22Rv1 (cell line): ENCODE measurements at regions not wholly inside any gene's neighbourhood (a gene's known extent, or its start where the extent isn't known, plus 50 kb on each side); places are given as distances from the start of the nearest gene placed in this dataset.

Source experiments
- H3K27ac ChIP-seq: fragments of 450-650 bp; 2 replicates; pipeline ENCODE4 v1.5.1; 2017
- CTCF ChIP-seq: fragments of 450-650 bp; IDR thresholded peaks from 2 replicates; pipeline ENCODE4 v1.5.1; 2017; ENCODE audit warnings: mild to moderate bottlenecking
- ZFX ChIP-seq: fragments of 450-650 bp; IDR thresholded peaks from 2 replicates; pipeline ENCODE4 v1.6.1; 2017; ENCODE audit warnings: antibody characterized with exemption, borderline replicate concordance

GRCh38 chr9:25850803-25851202 is 172.6 kb upstream of the TUSC1 start:
- H3K27ac ChIP-seq = no peak overlapping the region
- TF ChIP-seq ZFX (no peak), CTCF (no peak)

- no peak overlapping the region for H3K27ac ChIP-seq
- no peak for TF ChIP-seq ZFX
- no peak for TF ChIP-seq CTCF
Measured at GRCh38 chr9:25845867-25846266, 167.6 kb upstream of the TUSC1 start.

GRCh38 chr9:25830381-25830780 is 152.1 kb upstream of the TUSC1 start:
- no peak for TF ChIP-seq ZFX
- TF ChIP-seq CTCF = no peak
- H3K27ac ChIP-seq = no peak overlapping the region

GRCh38 chr9:25827626-25828025 is 149.4 kb upstream of the TUSC1 start:
- TF ChIP-seq CTCF (no peak), ZFX (no peak)
- H3K27ac ChIP-seq = no peak overlapping the region

GRCh38 chr9:25816439-25816838 is 138.2 kb upstream of the TUSC1 start:
- no peak overlapping the region for H3K27ac ChIP-seq
- no peak for TF ChIP-seq CTCF
- TF ChIP-seq ZFX = no peak

- TF ChIP-seq CTCF = no peak
- TF ChIP-seq ZFX = no peak
- no peak overlapping the region for H3K27ac ChIP-seq
Measured at GRCh38 chr9:25814023-25814422, 135.8 kb upstream of the TUSC1 start.

- no peak overlapping the region for H3K27ac ChIP-seq
- TF ChIP-seq CTCF (no peak), ZFX (no peak)
Measured at GRCh38 chr9:25813478-25813877, 135.2 kb upstream of the TUSC1 start.
